B cell (primary cell): ENCODE measurements at regions not wholly inside any gene's neighbourhood (a gene's known extent, or its start where the extent isn't known, plus 50 kb on each side); places are given as distances from the start of the nearest gene placed in this dataset.

ENCODE experiments used
- EZH2 ChIP-seq: IDR thresholded peaks from 2 replicates; pipeline ENCODE4 v1.6.1; 2012; ENCODE audit warnings: borderline replicate concordance, low read depth, mild to moderate bottlenecking, moderate library complexity, low read length; ENCODE audit not compliant: insufficient read depth, poor library complexity, severe bottlenecking
- TF ChIP-seq, protein P1 (sequence below): fragments of 200-600 bp; IDR thresholded peaks from one replicate; pipeline ENCODE4 v1.8.0; 2022; ENCODE audit warnings: antibody characterized with exemption, mild to moderate bottlenecking

DNA sequence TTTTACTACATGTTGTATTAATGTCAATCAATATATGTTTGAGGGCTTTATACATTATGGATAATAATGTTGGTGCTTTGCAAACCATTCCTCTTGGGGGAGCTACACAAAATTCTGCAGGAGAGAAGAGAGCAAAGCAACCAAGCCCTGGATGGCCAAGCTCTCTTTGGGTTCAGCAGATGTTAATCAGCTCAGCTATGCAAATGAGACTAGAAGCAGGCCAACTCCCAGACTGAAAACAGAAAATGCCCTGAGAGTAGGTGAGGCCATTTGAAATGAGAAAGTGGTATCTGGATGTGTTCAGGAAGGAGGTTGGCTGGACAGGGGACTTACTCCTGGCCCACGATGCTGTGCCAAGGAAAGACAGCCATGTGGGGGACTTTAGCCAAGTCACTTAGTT lies 387.0 kb downstream of the BCOR start:
- no peak for TF ChIP-seq EZH2
- TF ChIP-seq, protein P1, sequence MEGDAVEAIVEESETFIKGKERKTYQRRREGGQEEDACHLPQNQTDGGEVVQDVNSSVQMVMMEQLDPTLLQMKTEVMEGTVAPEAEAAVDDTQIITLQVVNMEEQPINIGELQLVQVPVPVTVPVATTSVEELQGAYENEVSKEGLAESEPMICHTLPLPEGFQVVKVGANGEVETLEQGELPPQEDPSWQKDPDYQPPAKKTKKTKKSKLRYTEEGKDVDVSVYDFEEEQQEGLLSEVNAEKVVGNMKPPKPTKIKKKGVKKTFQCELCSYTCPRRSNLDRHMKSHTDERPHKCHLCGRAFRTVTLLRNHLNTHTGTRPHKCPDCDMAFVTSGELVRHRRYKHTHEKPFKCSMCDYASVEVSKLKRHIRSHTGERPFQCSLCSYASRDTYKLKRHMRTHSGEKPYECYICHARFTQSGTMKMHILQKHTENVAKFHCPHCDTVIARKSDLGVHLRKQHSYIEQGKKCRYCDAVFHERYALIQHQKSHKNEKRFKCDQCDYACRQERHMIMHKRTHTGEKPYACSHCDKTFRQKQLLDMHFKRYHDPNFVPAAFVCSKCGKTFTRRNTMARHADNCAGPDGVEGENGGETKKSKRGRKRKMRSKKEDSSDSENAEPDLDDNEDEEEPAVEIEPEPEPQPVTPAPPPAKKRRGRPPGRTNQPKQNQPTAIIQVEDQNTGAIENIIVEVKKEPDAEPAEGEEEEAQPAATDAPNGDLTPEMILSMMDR, result no peak
